HUES48 (cell line): ENCODE measurements at regions not wholly inside any gene's neighbourhood (a gene's known extent, or its start where the extent isn't known, plus 50 kb on each side); places are given as distances from the start of the nearest gene placed in this dataset.

Experiments
- H3K27ac ChIP-seq: one replicate; pipeline ENCODE4 v1.7.0; 2013; ENCODE audit warnings: low read depth, low read length, inconsistent platforms
- H3K27me3 ChIP-seq: 2 replicates; pipeline ENCODE4 v1.6.1; 2013; ENCODE audit warnings: mild to moderate bottlenecking, low read length; ENCODE audit not compliant: control insufficient read depth, insufficient read depth
- H3K36me3 ChIP-seq: 2 replicates; pipeline ENCODE4 v1.6.1; 2013; ENCODE audit warnings: low read length; ENCODE audit not compliant: control insufficient read depth, insufficient read depth
- H3K4me1 ChIP-seq: 2 replicates; pipeline ENCODE4 v1.6.1; 2013; ENCODE audit warnings: mild to moderate bottlenecking, low read length; ENCODE audit not compliant: control insufficient read depth, insufficient read depth
- H3K4me3 ChIP-seq: 2 replicates; pipeline ENCODE4 v1.5.1; 2013; ENCODE audit warnings: mild to moderate bottlenecking, low read depth, low read length
- H3K9ac ChIP-seq: 2 replicates; pipeline ENCODE4 v1.6.1; 2013; ENCODE audit warnings: mild to moderate bottlenecking, low read depth, low read length, moderate library complexity
- H3K9me3 ChIP-seq: 2 replicates; pipeline ENCODE4 v1.6.1; 2013; ENCODE audit warnings: low read length; ENCODE audit not compliant: control insufficient read depth, insufficient read depth

DNA sequence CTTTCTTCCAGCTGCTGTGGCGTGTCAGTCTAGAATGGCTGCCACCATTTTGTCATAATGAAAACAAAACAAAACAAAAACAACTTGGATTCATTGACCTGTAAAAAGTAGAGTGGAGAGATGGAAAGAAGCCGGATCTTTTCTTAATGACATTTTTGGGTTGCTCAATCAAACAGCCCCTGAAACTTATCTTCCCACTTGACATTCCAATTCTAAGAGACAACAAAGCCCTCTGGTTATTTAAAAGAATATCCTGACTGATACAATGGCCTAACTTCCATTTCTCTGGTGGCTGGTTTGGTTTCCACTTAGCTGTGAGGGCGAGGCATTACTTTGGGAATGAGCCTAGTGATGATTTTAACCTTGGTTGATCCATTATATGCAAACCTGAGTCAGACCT is 123.7 kb downstream of the AQP4 start:
- Histone ChIP-seq H3K9me3 (no peaks in the 10 kb centered on the region), H3K36me3 (no peaks in the 10 kb centered on the region), H3K27ac (no peak overlapping the region), H3K27me3 (no peaks in the 10 kb centered on the region), H3K4me3 (no peak overlapping the region), H3K9ac (no peak overlapping the region), H3K4me1 (peaks cover 11% of the 10 kb centered on the region)

DNA sequence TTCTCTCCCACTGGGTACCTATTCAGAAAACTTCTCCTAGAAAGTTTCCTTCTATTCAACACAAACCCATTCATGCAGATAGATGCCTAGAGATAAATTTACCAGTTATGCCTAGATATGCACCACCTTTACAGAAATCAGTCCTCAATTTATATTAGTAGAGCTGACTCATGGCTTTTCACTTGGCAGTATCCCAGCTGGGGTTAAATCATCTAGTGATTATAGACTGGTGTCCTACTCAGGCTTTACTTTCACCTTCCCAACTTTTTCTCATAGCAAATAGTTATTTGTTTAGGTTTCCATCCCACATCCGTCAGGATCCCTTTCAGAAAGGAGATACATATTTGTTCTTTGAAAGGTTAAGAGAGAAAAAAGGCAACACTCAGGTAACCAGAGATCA is 124.5 kb downstream of the AQP4 start:
- Histone ChIP-seq H3K27me3 (no peaks in the 10 kb centered on the region), H3K36me3 (no peaks in the 10 kb centered on the region), H3K4me1 (peaks cover 7% of the 10 kb centered on the region), H3K9me3 (no peaks in the 10 kb centered on the region), H3K4me3 (no peak overlapping the region), H3K27ac (no peak overlapping the region), H3K9ac (no peak overlapping the region)

DNA sequence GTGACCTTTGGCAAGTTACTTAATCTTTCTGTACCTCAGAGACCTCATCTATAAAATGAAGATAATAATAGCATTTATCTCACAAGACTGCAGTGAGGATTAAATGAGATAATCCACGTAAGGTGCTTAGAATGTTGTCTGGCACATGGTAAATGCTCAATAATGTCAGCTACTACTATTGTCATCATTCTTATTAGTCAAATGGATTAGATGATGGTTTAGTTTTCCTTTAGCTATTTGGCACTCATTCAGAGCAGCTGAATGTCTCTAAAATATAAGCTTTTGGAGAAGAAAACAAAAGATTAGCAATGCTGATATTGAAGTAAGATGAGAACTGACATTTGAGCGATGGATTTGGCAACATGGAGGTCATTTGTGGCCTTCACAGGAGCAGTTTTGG is 125.1 kb downstream of the AQP4 start:
- Histone ChIP-seq H3K9me3 (no peaks in the 10 kb centered on the region), H3K27me3 (no peaks in the 10 kb centered on the region), H3K9ac (no peak overlapping the region), H3K4me1 (peaks cover under 1% of the 10 kb centered on the region; the same call in 1 of the 2 replicates), H3K4me3 (no peak overlapping the region), H3K27ac (no peak overlapping the region), H3K36me3 (no peaks in the 10 kb centered on the region)

DNA sequence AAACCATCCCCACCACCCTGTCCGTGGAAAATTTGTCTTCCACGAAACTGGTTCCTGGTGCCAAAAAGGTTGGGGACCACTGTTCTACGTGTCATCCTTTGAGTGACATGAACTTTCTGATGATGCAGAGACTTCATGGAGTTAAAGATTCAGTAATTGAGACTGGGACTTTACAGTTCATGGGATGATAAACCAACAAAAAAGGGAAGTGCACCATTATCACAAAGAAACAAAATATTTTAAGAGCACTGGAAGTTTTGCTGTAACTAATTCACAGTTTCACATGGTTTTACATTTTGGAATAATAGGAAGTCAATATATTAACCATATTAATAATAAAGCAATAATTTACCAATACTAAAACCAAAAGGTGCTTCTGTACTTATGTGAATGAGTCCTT is 126.8 kb downstream of the AQP4 start:
- H3K9ac ChIP-seq: no peak overlapping the region
- H3K36me3 ChIP-seq: no peaks in the 10 kb centered on the region
- peaks cover 3% of the 10 kb centered on the region; the same call in 1 of the 2 replicates for H3K4me1 ChIP-seq
- H3K27ac ChIP-seq: no peak overlapping the region
- H3K9me3 ChIP-seq: no peaks in the 10 kb centered on the region
- no peaks in the 10 kb centered on the region for H3K27me3 ChIP-seq
- no peak overlapping the region for H3K4me3 ChIP-seq

DNA sequence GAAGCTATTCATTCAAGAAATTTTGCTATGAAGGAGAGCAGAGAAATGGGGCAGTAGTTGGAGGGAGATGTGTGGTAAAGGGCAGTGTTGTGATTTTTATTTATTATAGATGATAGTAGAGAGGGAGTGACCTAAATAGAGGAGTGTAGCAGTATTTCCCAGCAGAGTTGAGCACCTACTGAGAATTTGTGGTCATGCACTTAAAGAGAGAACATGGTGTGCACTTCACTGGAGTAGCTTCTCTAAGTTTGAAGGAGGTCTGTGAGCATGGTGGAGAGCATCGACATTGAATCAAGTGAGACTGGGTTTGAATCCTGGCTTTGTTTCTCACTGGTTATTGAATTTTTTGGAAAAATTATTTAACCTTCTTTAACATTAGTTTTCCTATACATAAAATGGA is 129.2 kb downstream of the AQP4 start:
- Histone ChIP-seq H3K9me3 (no peaks in the 10 kb centered on the region), H3K27ac (no peak overlapping the region), H3K4me1 (peaks cover 3% of the 10 kb centered on the region; the same call in 1 of the 2 replicates), H3K4me3 (no peak overlapping the region), H3K9ac (no peak overlapping the region), H3K27me3 (no peaks in the 10 kb centered on the region), H3K36me3 (no peaks in the 10 kb centered on the region)

DNA sequence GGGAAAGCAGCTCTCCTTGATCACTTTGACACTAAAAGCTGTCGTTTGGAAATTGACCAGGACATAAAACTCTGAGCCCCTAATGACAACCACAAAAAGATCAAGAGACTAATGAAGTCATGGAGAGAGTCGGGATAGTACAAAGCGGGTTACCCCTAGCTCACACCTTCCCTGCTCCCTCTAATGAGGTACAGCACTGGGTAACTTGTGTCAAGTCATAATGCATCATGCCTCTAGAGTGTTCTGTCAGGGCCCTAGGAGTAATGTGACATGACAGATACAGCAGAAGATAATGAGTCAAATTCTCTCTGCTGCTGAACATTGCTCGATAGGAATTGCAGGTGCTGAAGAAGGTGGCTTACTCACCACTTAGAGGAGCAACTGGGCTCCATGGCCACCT is 130.7 kb downstream of the AQP4 start:
- Histone ChIP-seq H3K9ac (no peak overlapping the region), H3K9me3 (no peaks in the 10 kb centered on the region), H3K4me3 (no peak overlapping the region), H3K27me3 (no peaks in the 10 kb centered on the region), H3K4me1 (peaks cover 3% of the 10 kb centered on the region; the same call in 1 of the 2 replicates), H3K27ac (no peak overlapping the region), H3K36me3 (no peaks in the 10 kb centered on the region)

DNA sequence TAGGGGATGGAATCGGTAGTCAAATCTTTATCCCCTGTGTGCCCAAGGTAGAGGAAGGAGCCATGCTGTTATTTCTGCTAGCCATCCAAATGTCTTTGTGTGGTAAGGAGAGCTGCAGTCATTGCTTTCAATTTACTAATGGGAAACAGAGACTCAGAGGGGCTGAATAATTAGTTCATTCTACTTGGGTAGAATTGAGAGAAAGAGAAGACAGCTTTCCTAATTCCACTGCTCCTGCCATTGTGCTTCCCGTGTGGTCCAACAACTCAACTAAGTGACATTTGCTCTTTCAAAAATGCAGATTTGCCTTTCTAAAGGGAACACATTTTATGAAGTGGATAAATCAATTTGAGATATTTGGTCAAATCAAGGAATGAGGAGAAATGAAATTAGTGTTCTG is 136.1 kb downstream of the AQP4 start:
- Histone ChIP-seq H3K4me1 (peaks cover 3% of the 10 kb centered on the region; the same call in 1 of the 2 replicates), H3K4me3 (no peak overlapping the region), H3K27me3 (no peaks in the 10 kb centered on the region), H3K9me3 (no peaks in the 10 kb centered on the region), H3K27ac (no peak overlapping the region), H3K9ac (no peak overlapping the region), H3K36me3 (no peaks in the 10 kb centered on the region)

DNA sequence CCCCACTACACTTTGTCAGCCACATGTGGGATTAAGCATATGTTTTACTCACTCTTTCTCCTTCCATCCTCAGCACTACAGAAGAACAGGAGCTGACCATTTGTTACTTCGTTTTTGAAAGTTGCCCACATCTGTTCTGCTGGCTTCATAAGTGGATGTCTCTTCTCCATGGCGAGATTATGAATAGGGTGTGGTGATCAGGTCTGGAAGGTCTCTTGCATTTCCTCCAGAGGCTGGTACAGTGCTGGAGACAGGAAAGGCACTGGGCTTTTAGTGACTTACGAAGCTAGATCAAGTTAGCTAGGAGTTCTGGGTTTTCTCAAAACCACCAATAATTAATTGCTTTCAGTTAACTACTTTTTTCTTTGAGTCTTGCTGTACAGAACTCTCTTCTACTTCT is 136.5 kb downstream of the AQP4 start:
- Histone ChIP-seq H3K9me3 (no peaks in the 10 kb centered on the region), H3K27me3 (no peaks in the 10 kb centered on the region), H3K4me3 (no peak overlapping the region), H3K9ac (no peak overlapping the region), H3K4me1 (peaks cover 1% of the 10 kb centered on the region; the same call in 1 of the 2 replicates), H3K36me3 (no peaks in the 10 kb centered on the region), H3K27ac (no peak overlapping the region)

DNA sequence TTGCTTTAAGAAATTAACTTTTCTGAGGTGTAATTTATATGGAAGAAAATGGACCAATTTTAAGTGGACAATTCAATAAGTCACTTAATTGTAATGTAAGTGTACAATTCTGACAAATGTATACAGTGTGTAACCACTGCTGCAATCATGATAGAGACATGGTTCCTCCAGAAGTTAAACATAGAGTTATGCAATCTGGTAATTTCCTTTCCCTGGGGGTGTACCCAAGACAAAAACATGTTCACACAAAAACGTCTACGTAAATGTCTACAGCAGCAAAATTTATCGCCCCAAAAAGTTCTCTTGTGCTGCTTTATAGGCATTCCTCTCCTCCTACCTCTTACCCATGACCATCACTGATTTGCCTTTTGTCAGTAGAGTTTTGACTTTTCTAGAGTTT is 141.5 kb downstream of the AQP4 start:
- no peaks in the 10 kb centered on the region for H3K36me3 ChIP-seq
- H3K9me3 ChIP-seq: no peaks in the 10 kb centered on the region
- H3K27ac ChIP-seq: no peak overlapping the region
- no peaks in the 10 kb centered on the region for H3K4me1 ChIP-seq
- no peak overlapping the region for H3K4me3 ChIP-seq
- H3K27me3 ChIP-seq: no peaks in the 10 kb centered on the region
- no peak overlapping the region for H3K9ac ChIP-seq

DNA sequence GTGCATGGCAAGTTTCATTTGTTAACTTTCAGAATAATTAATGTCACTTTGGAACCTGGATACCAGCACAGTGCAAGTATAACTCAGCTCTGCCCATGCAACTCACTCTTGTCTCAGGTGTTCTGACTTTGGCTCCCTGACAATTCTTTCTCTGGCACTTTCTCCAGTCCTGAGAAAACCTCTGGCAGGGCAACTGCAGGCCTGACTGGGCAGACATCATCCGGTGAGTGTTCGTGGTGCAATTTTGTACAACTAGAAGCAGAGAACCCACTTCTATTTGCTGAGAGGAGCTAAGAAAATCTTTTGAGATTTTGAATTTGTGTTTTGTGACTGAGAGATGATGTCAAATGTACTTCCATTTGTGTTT is 143.0 kb downstream of the AQP4 start:
- no peaks in the 10 kb centered on the region for H3K27me3 ChIP-seq
- no peak overlapping the region for H3K9ac ChIP-seq
- no peak overlapping the region for H3K4me3 ChIP-seq
- H3K4me1 ChIP-seq: no peaks in the 10 kb centered on the region
- no peaks in the 10 kb centered on the region for H3K36me3 ChIP-seq
- H3K27ac ChIP-seq: no peak overlapping the region
- no peaks in the 10 kb centered on the region for H3K9me3 ChIP-seq

DNA sequence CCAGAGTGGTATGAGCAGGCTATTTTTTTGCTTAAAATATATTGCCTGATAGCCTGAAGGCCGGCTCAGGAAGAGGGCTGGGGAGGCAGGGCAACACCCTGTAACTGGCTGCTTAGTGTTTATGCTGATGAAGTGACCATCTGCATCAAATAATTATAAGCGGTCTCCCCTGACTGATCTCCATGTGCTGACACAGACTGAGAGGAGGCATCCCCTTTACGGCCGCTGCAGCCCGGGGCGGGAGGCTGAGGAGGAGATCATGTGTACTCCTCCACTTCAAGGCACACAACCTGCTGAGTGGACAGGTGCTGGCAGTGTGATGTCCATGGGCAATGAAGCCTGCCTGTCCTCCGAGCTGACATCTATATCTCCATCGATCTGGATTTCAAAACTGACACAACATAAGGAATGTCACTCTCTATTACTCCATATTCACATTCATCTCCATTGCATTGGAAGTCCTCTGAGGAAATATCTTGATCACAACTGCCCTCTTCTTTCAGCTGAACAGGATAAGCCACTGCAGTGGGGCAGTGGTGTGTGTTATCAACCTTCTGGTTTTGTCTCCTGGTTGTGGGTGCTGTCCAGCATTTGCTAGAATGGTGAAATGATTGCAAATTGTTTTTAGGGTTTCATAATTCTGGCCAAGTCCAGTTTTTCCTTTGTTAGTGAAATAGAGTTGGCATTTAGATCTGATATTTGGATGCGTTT is 143.5 kb downstream of the AQP4 start:
- no peak overlapping the region for H3K9ac ChIP-seq

More for the DNA sequence above, 143.5 kb downstream of the AQP4 start:
- Histone ChIP-seq H3K27ac (no peak overlapping the region), H3K36me3 (no peaks in the 10 kb centered on the region), H3K4me1 (no peaks in the 10 kb centered on the region), H3K27me3 (no peaks in the 10 kb centered on the region), H3K9me3 (no peaks in the 10 kb centered on the region), H3K4me3 (no peak overlapping the region)
